A549 (cell line): ENCODE measurements at regions not wholly inside any gene's neighbourhood (a gene's known extent, or its start where the extent isn't known, plus 50 kb on each side); places are given as distances from the start of the nearest gene placed in this dataset.

Source experiments
- ATAC-seq, 2 experiments: fragments of 200-7000 bp in 1 of 2; fragments of >200 bp in 1 of 2; cut with Nextera tagmentation in 1 of 2; cut with Tn5 transposase in 1 of 2; 3 replicates each; pipeline versions ENCODE4 v1.8.0 to v1.9.1; 2018 to 2020; ENCODE audit warnings: mild to moderate bottlenecking in 1 of 2, moderate library complexity in 1 of 2
- CTCF ChIA-PET: fragments of 300-600 bp; sonication (Branson Sonifier 250); formaldehyde crosslinking; extraction: SDS; loops from one replicate; lab custom pipeline; 2021; ENCODE audit warnings: antibody characterized with exemption, inconsistent platforms; lab: Yijun Ruan, JAX
- POLR2A ChIA-PET: fragments of 350-600 bp; formaldehyde crosslinking; extraction: SDS; loops from one replicate; lab custom pipeline; 2021; ENCODE audit warnings: antibody characterized with exemption, inconsistent platforms; lab: Yijun Ruan, JAX
- DNase-seq, 2 experiments: peaks; one replicate each; pipeline versions ENCODE4 v3.0.0 to v3.0.0-alpha.2; 2011 to 2016; ENCODE audit warnings: low read depth in 1 of 2, low spot score in 1 of 2
- FAIRE-seq: peaks from 2 replicates; lab custom pipeline; 2011; peaks lifted over from hg19 to GRCh38; lab: Jason Lieb, UNC
- H3K27ac ChIP-seq, 2 experiments: fragments of >200 bp; sonication (Bioruptor Twin); formaldehyde crosslinking; 3 replicates each; pipeline ENCODE4 v1.5.1; 2016 to 2017
- H3K4me1 ChIP-seq: fragments of >200 bp; sonication (Bioruptor Twin); formaldehyde crosslinking; 3 replicates; pipeline ENCODE4 v1.6.1; 2016
- H3K4me2 ChIP-seq: fragments of >200 bp; sonication (Bioruptor Twin); formaldehyde crosslinking; 3 replicates; pipeline ENCODE4 v1.6.1; 2016
- H3K4me3 ChIP-seq: fragments of >200 bp; sonication (Bioruptor Twin); formaldehyde crosslinking; 3 replicates; pipeline ENCODE4 v1.5.1; 2016
- H3K9me3 ChIP-seq: fragments of >200 bp; sonication (Bioruptor Twin); formaldehyde crosslinking; 3 replicates; pipeline ENCODE4 v1.6.1; 2016
- BCL3 ChIP-seq: fragments of >200 bp; sonication (Bioruptor Twin); formaldehyde crosslinking; IDR thresholded peaks from 3 replicates; pipeline ENCODE4 v1.6.1; 2016
- CBX2 ChIP-seq: fragments of 200-600 bp; sonication (generic); IDR thresholded peaks from 2 replicates; pipeline ENCODE4 v1.6.1; 2016; ENCODE audit warnings: low read depth, mild to moderate bottlenecking, borderline replicate concordance
- CBX8 ChIP-seq: fragments of 200-600 bp; sonication (generic); IDR thresholded peaks from 2 replicates; pipeline ENCODE4 v1.6.1; 2016
- CHD4 ChIP-seq: fragments of 200-600 bp; sonication (generic); IDR thresholded peaks from 2 replicates; pipeline ENCODE4 v1.6.1; 2016; ENCODE audit warnings: antibody characterized with exemption, mild to moderate bottlenecking, borderline replicate concordance
- CTCF ChIP-seq: fragments of >200 bp; sonication (Bioruptor Twin); formaldehyde crosslinking; IDR thresholded peaks from 3 replicates; pipeline ENCODE4 v1.5.1; 2016
- EHMT2 ChIP-seq: fragments of 200-600 bp; sonication (generic); IDR thresholded peaks from 2 replicates; pipeline ENCODE4 v1.6.1; 2016; ENCODE audit warnings: antibody characterized with exemption, low read depth, mild to moderate bottlenecking, moderate library complexity
- EP300 ChIP-seq, 2 experiments: fragments of >200 bp; sonication (Bioruptor Twin); formaldehyde crosslinking; IDR thresholded peaks; 2 replicates in 1 of 2; 3 replicates in 1 of 2; pipeline ENCODE4 v1.6.1; 2016 to 2017
- FOSB ChIP-seq: fragments of 250-450 bp; sonication (Bioruptor Pico); IDR thresholded peaks from 2 replicates; pipeline ENCODE4 v1.5.0; 2020; ENCODE audit warnings: mild to moderate bottlenecking, moderate library complexity
- FOSL2 ChIP-seq, 2 experiments: fragments of 450-650 bp in 1 of 2; fragments of >200 bp in 1 of 2; sonication (Bioruptor Twin) in 1 of 2; formaldehyde crosslinking; IDR thresholded peaks; 2 replicates each; pipeline versions ENCODE4 v1.5.0 to v1.6.1; 2016 to 2020; ENCODE audit warnings: mild to moderate bottlenecking in 1 of 2, moderate library complexity in 1 of 2
- HMGXB4 ChIP-seq: fragments of 250-450 bp; sonication (Bioruptor Pico); IDR thresholded peaks from 2 replicates; pipeline ENCODE4 v1.5.0; 2021; ENCODE audit warnings: mild to moderate bottlenecking, moderate library complexity, borderline replicate concordance
- HOXB13 ChIP-seq: fragments of 250-450 bp; sonication (Bioruptor Pico); IDR thresholded peaks from 2 replicates; pipeline ENCODE4 v1.5.0; 2020; ENCODE audit warnings: low read depth, mild to moderate bottlenecking, moderate library complexity
- HOXB5 ChIP-seq: fragments of 250-450 bp; sonication (Bioruptor Pico); IDR thresholded peaks from 2 replicates; pipeline ENCODE4 v1.5.0; 2020; ENCODE audit warnings: mild to moderate bottlenecking, moderate library complexity
- JUNB ChIP-seq: fragments of >200 bp; sonication (Bioruptor Twin); formaldehyde crosslinking; IDR thresholded peaks from 2 replicates; pipeline ENCODE4 v1.6.1; 2016
- KDM1A ChIP-seq: fragments of 200-600 bp; sonication (generic); IDR thresholded peaks from 2 replicates; pipeline ENCODE4 v1.6.1; 2016; ENCODE audit warnings: low read depth, mild to moderate bottlenecking
- NPAS2 ChIP-seq: fragments of 250-450 bp; sonication (Bioruptor Pico); IDR thresholded peaks from 2 replicates; pipeline ENCODE4 v1.8.0; 2022; ENCODE audit warnings: mild to moderate bottlenecking, moderate library complexity, borderline replicate concordance
- PHF8 ChIP-seq: fragments of 200-600 bp; sonication (generic); IDR thresholded peaks from 2 replicates; pipeline ENCODE4 v1.6.1; 2016; ENCODE audit warnings: low read depth, mild to moderate bottlenecking, antibody characterized with exemption, moderate library complexity, borderline replicate concordance
- RAD21 ChIP-seq, 2 experiments: fragments of >200 bp in 1 of 2; sonication (Bioruptor Twin) in 1 of 2; formaldehyde crosslinking in 1 of 2; IDR thresholded peaks in 1 of 2; conservative IDR thresholded peaks in 1 of 2; 2 replicates in 1 of 2; 3 replicates in 1 of 2; pipeline ENCODE4 v1.6.1; 2012 to 2018; ENCODE audit warnings: inconsistent platforms in 1 of 2
- RARB ChIP-seq: fragments of 250-450 bp; sonication (Bioruptor Pico); IDR thresholded peaks from 2 replicates; pipeline ENCODE4 v1.8.0; 2021; ENCODE audit warnings: mild to moderate bottlenecking, moderate library complexity
- REST ChIP-seq: fragments of 200-600 bp; sonication (generic); IDR thresholded peaks from 2 replicates; pipeline ENCODE4 v1.6.1; 2016; ENCODE audit warnings: antibody characterized with exemption, mild to moderate bottlenecking, moderate library complexity
- WGBS: methylation state at CpG from one replicate; pipeline ENCODE4 v1.1.6; 2017; ENCODE audit errors: missing lambda C conversion rate; 5-methylcytosine and 5-hydroxymethylcytosine counted together

- TF ChIP-seq RAD21 (conservative IDR thresholded peaks at IDR 0.05 in 1 of 2, IDR thresholded peaks at IDR 0.05 in 1 of 2): 0 out of 5 replicates have a peak, but pooled peaks of 1 of the 2 experiments have one; percentile 22
- TF ChIP-seq CBX2: no peak
- TF ChIP-seq PHF8: no peak
- ATAC-seq (peak in 1 of 2 experiments; percentile 64; a peak in 3 of 6 replicates), FAIRE-seq (no peak), DNase-seq (peak; percentile 26 to 33)
- H3K4me3 ChIP-seq: no peak overlapping the region
- POLR2A ChIA-PET: interaction anchor here (1.1 kb wide), 1 partner anchor 106 kb away, joined by 3 read pairs; the partner anchor contains the start of gene YWHAQ
- peaks cover 18% of the 10 kb centered on the region for H3K9me3 ChIP-seq
- CTCF ChIA-PET: interaction anchor here (1.1 to 3.9 kb wide), 6 partner anchors 10 to 62 kb away, joined by 3 to 14 read pairs (median 9); no protein-coding TSS in a partner anchor
- peaks cover 8% of the 10 kb centered on the region for H3K4me1 ChIP-seq
- H3K4me2 ChIP-seq: no peak overlapping the region
- H3K27ac ChIP-seq: no peak overlapping the region
- WGBS: 90% methylated on average over 8 of the region's 9 CpGs
Observed at GRCh38 chr2:9737053-9737875, 106.0 kb upstream of the TAF1B start.

- peaks cover 8% of the 10 kb centered on the region for H3K4me1 ChIP-seq
- POLR2A ChIA-PET: interaction anchor here (1.1 kb wide), 1 partner anchor 107 kb away, joined by 3 read pairs; the partner anchor contains the start of gene YWHAQ
- ATAC-seq: no peak
- no peak overlapping the region for H3K27ac ChIP-seq
- FAIRE-seq: no peak
- H3K9me3 ChIP-seq: peaks cover 18% of the 10 kb centered on the region
- H3K4me2 ChIP-seq: no peak overlapping the region
- 79% methylated on average over 5 of the region's 5 CpGs for WGBS
- peak; percentile 81; the same call in 1 of the 2 replicates for TF ChIP-seq KDM1A
- TF ChIP-seq FOSB (CRISPR knock-in tag): no peak
- TF ChIP-seq EHMT2: no peak
- no peak for TF ChIP-seq HOXB13 (CRISPR knock-in tag)
- TF ChIP-seq HOXB5 (CRISPR knock-in tag): no peak
- no peak for TF ChIP-seq EP300 (IDR thresholded peaks at IDR 0.05)
- TF ChIP-seq, all 56 proteins: peak for 1
- CTCF ChIA-PET: interaction anchor here (2.0 to 3.9 kb wide), 3 partner anchors 9 to 32 kb away, joined by 8 to 14 read pairs (median 10); no protein-coding TSS in a partner anchor
- no peak overlapping the region for H3K4me3 ChIP-seq
- no peak for DNase-seq
Observed at GRCh38 chr2:9738062-9738461, 105.2 kb upstream of the TAF1B start.

GRCh38 chr2:9738535-9739496, 104.5 kb upstream of the TAF1B start:
- Histone ChIP-seq H3K4me3 (no peak overlapping the region), H3K9me3 (peaks cover 18% of the 10 kb centered on the region), H3K4me2 (no peak overlapping the region), H3K4me1 (peaks cover 8% of the 10 kb centered on the region), H3K27ac (no peak overlapping the region)
- CTCF ChIA-PET: interaction anchor here (0.7 to 3.9 kb wide), 5 partner anchors 8 to 62 kb away, joined by 3 to 14 read pairs (median 5); no protein-coding TSS in a partner anchor
- DNase-seq (no peak), FAIRE-seq (no peak), ATAC-seq (peak in 1 of 2 experiments; percentile 31; a peak in 3 of 6 replicates)
- POLR2A ChIA-PET: interaction anchor here (0.7 to 1.1 kb wide), 2 partner anchors 108 kb away, joined by 3 read pairs; partner anchors contain the start of gene YWHAQ
- WGBS: 81% methylated on average over 23 of the region's 23 CpGs
- TF ChIP-seq CBX8 (no peak), JUNB (no peak), CHD4 (no peak), RARB (CRISPR knock-in tag) (no peak), REST (no peak), FOSL2 (IDR thresholded peaks at IDR 0.05) (no peak), FOSL2 (CRISPR knock-in tag; IDR thresholded peaks at IDR 0.05) (no peak), HMGXB4 (CRISPR knock-in tag) (no peak), HOXB5 (CRISPR knock-in tag) (no peak), BCL3 (no peak), NPAS2 (no peak), CTCF (no peak)
